ENCODE measurements at regions not wholly inside any gene's neighbourhood (a gene's known extent, or its start where the extent isn't known, plus 50 kb on each side); places are given as distances from the start of the nearest gene placed in this dataset.
"Not testable (repeated sequence)": the region's sequence is repeated elsewhere in the genome, so short reads cannot be mapped to it uniquely, and the experiment has no call there.

DNA sequence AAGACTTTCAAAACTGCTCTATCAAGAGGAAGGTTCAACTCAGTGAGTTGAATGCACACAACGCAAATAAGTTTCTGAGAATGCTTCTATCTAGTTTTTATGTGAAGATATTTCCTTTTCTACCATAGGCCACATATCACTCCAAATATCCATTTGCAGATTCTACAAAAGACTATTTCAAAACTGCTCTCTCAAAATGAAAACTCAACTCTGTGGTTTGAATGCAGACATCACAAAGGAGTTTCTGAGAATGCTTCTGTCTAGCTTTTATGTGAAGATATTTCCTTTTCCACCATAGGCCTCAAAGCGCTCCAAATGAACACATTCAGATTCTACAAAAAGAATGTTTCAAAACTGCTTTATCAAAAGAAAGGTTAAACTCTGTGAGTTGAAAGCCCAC is 1093.1 kb upstream of the DEFB115 start:
- not testable (repeated sequence) for H3K27ac Mint-ChIP-seq (ENCODE audit: unreplicated experiment); H3K9me3 Mint-ChIP-seq (ENCODE audit: unreplicated experiment); H3K27me3 Mint-ChIP-seq (ENCODE audit: unreplicated experiment); H3K36me3 Mint-ChIP-seq (ENCODE audit: unreplicated experiment); H3K4me1 Mint-ChIP-seq (ENCODE audit: low read depth, unreplicated experiment); H3K4me3 Mint-ChIP-seq (ENCODE audit: unreplicated experiment); DNase-seq

DNA sequence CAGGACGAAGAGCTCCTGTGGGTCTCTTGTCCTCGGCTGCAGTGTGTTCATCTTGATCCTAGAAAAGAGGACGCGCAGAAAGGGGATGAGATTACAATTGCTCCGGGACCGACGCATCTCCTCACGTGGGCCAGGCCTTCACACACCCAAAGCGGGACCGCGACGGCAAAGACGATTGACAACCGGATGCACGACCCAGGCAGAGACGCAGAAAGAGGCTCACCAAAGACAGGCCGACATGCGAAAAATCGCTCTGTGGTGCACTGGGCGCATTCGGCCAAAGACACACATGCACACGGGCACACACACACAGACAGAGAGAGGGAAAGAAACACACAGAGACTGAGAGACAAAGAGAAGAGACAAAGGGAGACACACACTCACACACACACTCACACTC is 1089.9 kb upstream of the DEFB115 start:
- Mint-ChIP-seq H3K9me3 (ENCODE audit: unreplicated experiment) (peaks cover 7% of the 10 kb centered on the region), H3K27ac (ENCODE audit: unreplicated experiment) (no peak overlapping the region), H3K4me3 (ENCODE audit: unreplicated experiment) (no peak overlapping the region), H3K36me3 (ENCODE audit: unreplicated experiment) (peaks cover 9% of the 10 kb centered on the region), H3K27me3 (ENCODE audit: unreplicated experiment) (peaks cover 4% of the 10 kb centered on the region), H3K4me1 (ENCODE audit: low read depth, unreplicated experiment) (no peaks in the 10 kb centered on the region)
- no peak for DNase-seq
- TF ChIP-seq CTCF (IDR thresholded peaks at IDR 0.05; ENCODE audit: partially characterized antibody, unreplicated experiment): no peak

DNA sequence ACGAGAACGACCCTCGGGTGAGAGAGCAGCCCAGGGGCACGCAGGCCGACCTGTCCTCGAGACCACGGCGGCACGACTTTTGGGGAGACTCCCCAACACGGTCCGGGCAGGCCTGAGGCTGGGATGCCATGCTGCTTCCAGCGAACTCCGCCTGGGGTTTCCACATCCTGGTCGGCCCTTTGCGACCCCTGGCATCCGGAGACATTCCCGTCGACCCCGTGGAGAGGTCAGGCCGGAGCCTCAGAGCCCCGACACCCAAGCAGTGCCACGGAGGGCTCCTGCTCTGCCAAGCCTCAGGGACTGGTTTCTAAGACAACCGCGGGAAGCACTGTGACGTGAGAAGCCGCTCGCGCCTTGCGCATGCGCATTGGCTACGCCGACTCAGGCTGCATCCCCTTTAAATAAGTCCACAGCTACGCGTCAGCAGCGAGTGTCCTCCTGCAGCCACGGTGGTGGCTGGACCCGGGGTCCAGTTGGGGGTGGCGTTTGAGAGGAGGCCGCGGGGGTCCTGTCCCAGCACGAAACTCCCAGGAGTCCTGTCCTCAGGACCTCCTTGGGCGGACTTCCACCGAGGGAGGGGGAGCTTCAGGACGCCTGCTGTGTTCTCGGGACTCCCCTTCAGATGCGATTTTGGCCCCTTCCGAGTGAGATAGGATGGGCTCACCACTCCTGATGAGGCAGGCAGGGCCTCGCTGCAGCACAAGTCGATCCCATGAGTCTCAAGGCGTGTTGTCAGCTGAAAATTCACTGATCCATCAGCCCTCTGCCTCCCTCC is 1089.3 kb upstream of the DEFB115 start:
- no peak for TF ChIP-seq CTCF (IDR thresholded peaks at IDR 0.05; ENCODE audit: partially characterized antibody, unreplicated experiment)
- peaks cover 4% of the 10 kb centered on the region for H3K27me3 Mint-ChIP-seq (ENCODE audit: unreplicated experiment)
- H3K36me3 Mint-ChIP-seq (ENCODE audit: unreplicated experiment): peaks cover 9% of the 10 kb centered on the region
- H3K4me1 Mint-ChIP-seq (ENCODE audit: low read depth, unreplicated experiment): no peaks in the 10 kb centered on the region
- H3K27ac Mint-ChIP-seq (ENCODE audit: unreplicated experiment): no peak overlapping the region
- no peak for DNase-seq
- peaks cover 7% of the 10 kb centered on the region for H3K9me3 Mint-ChIP-seq (ENCODE audit: unreplicated experiment)
- no peak overlapping the region for H3K4me3 Mint-ChIP-seq (ENCODE audit: unreplicated experiment)

DNA sequence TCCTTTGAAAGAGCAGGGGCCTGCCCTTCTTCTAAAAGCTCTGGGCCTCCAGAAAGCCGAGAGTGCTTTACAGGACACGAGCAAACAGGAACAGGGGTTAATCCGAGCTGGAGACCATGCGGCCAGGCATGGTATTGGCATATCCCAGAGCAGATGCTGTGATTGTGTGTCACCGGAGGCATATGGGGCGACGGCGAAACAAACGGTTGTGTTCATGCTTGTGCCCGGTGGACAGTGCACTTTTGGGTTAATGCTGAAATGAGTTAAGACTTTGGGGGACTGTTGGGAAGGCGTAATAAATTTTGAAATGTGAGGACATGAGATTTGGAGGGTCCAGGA is 1088.7 kb upstream of the DEFB115 start:
- peaks cover 4% of the 10 kb centered on the region for H3K27me3 Mint-ChIP-seq (ENCODE audit: unreplicated experiment)
- no peak overlapping the region for H3K4me3 Mint-ChIP-seq (ENCODE audit: unreplicated experiment)
- H3K9me3 Mint-ChIP-seq (ENCODE audit: unreplicated experiment): peaks cover 7% of the 10 kb centered on the region
- H3K4me1 Mint-ChIP-seq (ENCODE audit: low read depth, unreplicated experiment): no peaks in the 10 kb centered on the region
- H3K36me3 Mint-ChIP-seq (ENCODE audit: unreplicated experiment): peaks cover 9% of the 10 kb centered on the region
- no peak overlapping the region for H3K27ac Mint-ChIP-seq (ENCODE audit: unreplicated experiment)
- TF ChIP-seq CTCF (IDR thresholded peaks at IDR 0.05; ENCODE audit: partially characterized antibody, unreplicated experiment): no peak
- DNase-seq: no peak

DNA sequence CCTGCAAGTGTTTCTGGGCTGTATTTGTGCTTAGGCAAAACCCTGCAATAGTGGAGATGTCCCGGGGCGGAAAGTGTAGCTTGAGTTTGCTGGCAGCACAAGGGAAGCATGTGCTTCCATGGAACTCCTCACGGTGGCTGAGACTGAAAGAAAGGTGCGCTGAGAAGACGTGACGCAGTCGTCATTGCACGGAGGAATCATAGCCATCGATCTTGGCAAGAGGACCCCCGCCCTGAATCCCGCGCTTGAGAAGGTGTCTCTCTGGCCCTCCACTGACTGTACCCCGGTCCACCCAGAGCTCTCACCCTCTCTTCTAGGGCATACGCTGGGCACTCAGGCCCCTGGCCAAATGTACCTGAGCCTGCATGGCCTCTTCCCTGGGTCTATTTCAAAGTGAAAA is 1081.8 kb upstream of the DEFB115 start:
- H3K27ac Mint-ChIP-seq (ENCODE audit: unreplicated experiment): no peak overlapping the region
- no peak overlapping the region for H3K4me3 Mint-ChIP-seq (ENCODE audit: unreplicated experiment)
- H3K9me3 Mint-ChIP-seq (ENCODE audit: unreplicated experiment): no peaks in the 10 kb centered on the region
- no peaks in the 10 kb centered on the region for H3K36me3 Mint-ChIP-seq (ENCODE audit: unreplicated experiment)
- no peaks in the 10 kb centered on the region for H3K4me1 Mint-ChIP-seq (ENCODE audit: low read depth, unreplicated experiment)
- DNase-seq: no peak
- H3K27me3 Mint-ChIP-seq (ENCODE audit: unreplicated experiment): peaks cover 2% of the 10 kb centered on the region
- no peak for TF ChIP-seq CTCF (IDR thresholded peaks at IDR 0.05; ENCODE audit: partially characterized antibody, unreplicated experiment)

DNA sequence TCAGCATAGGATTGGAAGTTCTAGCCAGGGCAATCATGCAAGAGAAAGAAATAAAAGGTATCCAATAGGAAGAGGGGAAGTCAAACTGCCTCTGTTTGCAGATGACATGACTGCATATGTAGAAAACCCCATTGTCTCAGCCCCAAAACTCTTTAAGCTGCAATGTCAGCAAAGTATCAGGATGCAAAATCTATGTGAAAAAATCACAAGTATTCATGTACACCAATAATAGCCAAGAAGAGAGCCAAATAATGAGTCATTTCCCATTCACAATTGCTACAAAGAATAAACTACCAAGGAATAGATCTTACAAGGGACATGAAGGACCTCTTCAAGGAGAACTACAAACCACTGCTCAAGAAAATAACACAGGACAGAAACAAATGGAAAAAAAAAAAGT is 1074.3 kb upstream of the DEFB115 start:
- H3K4me3 Mint-ChIP-seq (ENCODE audit: unreplicated experiment); H3K4me1 Mint-ChIP-seq (ENCODE audit: low read depth, unreplicated experiment); H3K27me3 Mint-ChIP-seq (ENCODE audit: unreplicated experiment); H3K27ac Mint-ChIP-seq (ENCODE audit: unreplicated experiment); H3K36me3 Mint-ChIP-seq (ENCODE audit: unreplicated experiment); H3K9me3 Mint-ChIP-seq (ENCODE audit: unreplicated experiment); DNase-seq: not testable (repeated sequence)

DNA sequence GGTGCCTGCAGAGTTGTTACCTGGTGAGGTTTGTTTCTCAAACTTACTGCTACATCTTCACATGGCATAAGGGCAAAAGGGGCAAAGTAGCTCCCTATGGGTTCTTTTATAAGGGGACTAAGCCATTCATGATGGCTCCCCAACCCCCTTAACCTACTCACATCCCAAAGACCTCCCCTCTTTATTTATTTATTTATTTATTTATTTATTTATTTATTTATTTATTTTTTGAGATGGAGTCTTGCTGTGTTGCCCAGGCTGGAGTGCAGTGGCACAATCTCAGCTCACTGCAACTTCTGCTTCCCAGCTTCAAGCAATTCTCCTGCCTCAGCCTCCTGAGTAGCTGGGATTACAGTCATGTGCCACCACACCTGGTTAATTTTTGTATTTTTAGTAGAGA is 1065.7 kb upstream of the DEFB115 start:
- H3K4me1 Mint-ChIP-seq (ENCODE audit: low read depth, unreplicated experiment); H3K36me3 Mint-ChIP-seq (ENCODE audit: unreplicated experiment); H3K27me3 Mint-ChIP-seq (ENCODE audit: unreplicated experiment); H3K4me3 Mint-ChIP-seq (ENCODE audit: unreplicated experiment); H3K27ac Mint-ChIP-seq (ENCODE audit: unreplicated experiment); H3K9me3 Mint-ChIP-seq (ENCODE audit: unreplicated experiment); DNase-seq: not testable (repeated sequence)

DNA sequence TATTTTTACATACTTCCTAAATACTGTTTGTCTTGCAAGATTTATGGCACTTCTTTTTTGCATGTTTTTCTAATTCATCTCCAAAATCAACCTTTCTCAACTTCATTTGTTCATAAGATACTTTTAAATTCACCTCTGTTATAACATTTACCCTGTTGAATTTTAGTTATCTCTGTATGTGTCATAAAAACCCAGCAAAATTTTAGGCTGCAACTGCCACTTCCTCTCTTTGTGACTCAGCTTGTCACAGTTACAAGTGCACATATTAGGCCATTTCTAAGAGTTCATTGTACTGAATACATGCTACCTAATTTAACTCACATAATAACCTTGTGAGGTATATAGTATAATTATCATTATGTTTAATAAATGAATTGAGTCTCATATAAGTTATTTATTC is 1023.0 kb upstream of the DEFB115 start:
- H3K27ac Mint-ChIP-seq (ENCODE audit: unreplicated experiment); H3K4me1 Mint-ChIP-seq (ENCODE audit: low read depth, unreplicated experiment); H3K9me3 Mint-ChIP-seq (ENCODE audit: unreplicated experiment); H3K27me3 Mint-ChIP-seq (ENCODE audit: unreplicated experiment); DNase-seq; H3K4me3 Mint-ChIP-seq (ENCODE audit: unreplicated experiment); H3K36me3 Mint-ChIP-seq (ENCODE audit: unreplicated experiment): not testable (repeated sequence)

DNA sequence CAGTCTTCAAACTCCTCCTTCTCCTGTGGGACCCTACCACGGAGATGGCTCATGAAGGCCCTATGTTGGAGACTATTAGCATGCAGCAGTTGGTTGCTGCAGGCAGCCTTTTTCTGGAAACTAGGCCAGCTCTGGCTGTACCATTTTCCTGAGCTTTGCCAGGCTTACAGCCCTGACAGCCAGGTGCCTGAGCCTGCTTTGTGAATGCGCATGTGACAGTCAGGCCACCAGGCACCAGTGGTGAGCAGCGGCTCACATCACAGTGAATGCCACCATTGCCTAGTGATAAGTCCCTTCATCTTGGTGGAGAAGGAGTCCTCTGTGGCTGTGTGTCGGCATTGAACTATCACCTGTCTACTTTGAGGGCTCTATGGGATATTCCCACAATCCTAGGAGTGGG is 982.4 kb upstream of the DEFB115 start:
- H3K4me3 Mint-ChIP-seq (ENCODE audit: unreplicated experiment); DNase-seq; H3K4me1 Mint-ChIP-seq (ENCODE audit: low read depth, unreplicated experiment); H3K27ac Mint-ChIP-seq (ENCODE audit: unreplicated experiment); H3K27me3 Mint-ChIP-seq (ENCODE audit: unreplicated experiment); H3K36me3 Mint-ChIP-seq (ENCODE audit: unreplicated experiment); H3K9me3 Mint-ChIP-seq (ENCODE audit: unreplicated experiment): not testable (repeated sequence)

Data from glutamatergic neuron (in vitro differentiated cells).